SK-N-SH (cell line): ENCODE measurements at regions not wholly inside any gene's neighbourhood (a gene's known extent, or its start where the extent isn't known, plus 50 kb on each side); places are given as distances from the start of the nearest gene placed in this dataset.

ENCODE experiments used
- CTCF ChIA-PET: fragments of 300-600, 350-600 bp; formaldehyde crosslinking; extraction: SDS; loops from one replicate; lab custom pipeline; 2021; lab: Yijun Ruan, JAX
- POLR2A ChIA-PET: fragments of 350-600 bp; sonication (Branson Sonifier 250); formaldehyde crosslinking; extraction: SDS; loops from one replicate; lab custom pipeline; 2020; ENCODE audit warnings: antibody characterized with exemption, inconsistent platforms; lab: Yijun Ruan, JAX
- DNase-seq: peaks from one replicate; pipeline ENCODE4 v3.0.0; 2012
- H2AFZ ChIP-seq: fragments of 200-600 bp; sonication (generic); 2 replicates; pipeline ENCODE4 v1.8.1; 2016; ENCODE audit warnings: antibody characterized with exemption, mild to moderate bottlenecking, low read depth
- H3F3A ChIP-seq: fragments of 200-600 bp; sonication (generic); replicated peaks from 2 replicates; pipeline ENCODE3; 2016; ENCODE audit warnings: antibody characterized with exemption, mild to moderate bottlenecking; ENCODE audit not compliant: insufficient read depth
- H3K27ac ChIP-seq, 2 experiments: fragments of 200-500 bp in 1 of 2; fragments of 200-600 bp in 1 of 2; sonication (Bioruptor generic) in 1 of 2; sonication (generic), shearing (Covaris generic) in 1 of 2; 2 replicates each; pipeline versions ENCODE4 v1.5.1 to v1.6.1; 2014 to 2016; ENCODE audit warnings: low read depth in 2 of 2, inconsistent platforms in 1 of 2, low read length in 1 of 2, mild to moderate bottlenecking in 1 of 2, mixed read lengths in 1 of 2
- H3K27me3 ChIP-seq: fragments of 200-600 bp; sonication (generic), shearing (Covaris generic); 2 replicates; pipeline ENCODE4 v1.6.1; 2016; ENCODE audit warnings: mixed run types; ENCODE audit not compliant: insufficient read depth
- H3K36me3 ChIP-seq, 2 experiments: fragments of 200-500 bp in 1 of 2; fragments of 200-600 bp in 1 of 2; sonication (Bioruptor generic) in 1 of 2; sonication (generic) in 1 of 2; replicated peaks in 1 of 2; 2 replicates each; pipeline versions ENCODE3 to v1.5.1; 2014 to 2016; ENCODE audit warnings: low read length in 1 of 2, mild to moderate bottlenecking in 1 of 2; ENCODE audit not compliant: insufficient read depth in 2 of 2, control insufficient read depth in 1 of 2
- H3K4me1 ChIP-seq, 2 experiments: fragments of 200-500 bp in 1 of 2; fragments of 200-600 bp in 1 of 2; sonication (Bioruptor generic) in 1 of 2; sonication (generic), shearing (Covaris generic) in 1 of 2; 2 replicates each; pipeline versions ENCODE4 v1.5.1 to v1.6.1; 2014 to 2016; ENCODE audit warnings: low read depth in 1 of 2, low read length in 1 of 2, mixed run types in 1 of 2; ENCODE audit not compliant: insufficient read depth in 2 of 2, control insufficient read depth in 1 of 2
- H3K4me2 ChIP-seq: fragments of 200-600 bp; sonication (generic), shearing (Covaris generic); 2 replicates; pipeline ENCODE4 v1.6.1; 2017; ENCODE audit warnings: mixed run types
- H3K4me3 ChIP-seq, 2 experiments: fragments of 200-500 bp in 1 of 2; fragments of 200-600 bp in 1 of 2; sonication (Bioruptor generic) in 1 of 2; sonication (generic), shearing (Covaris generic) in 1 of 2; 2 replicates each; pipeline versions ENCODE4 v1.5.1 to v1.8.1; 2014 to 2016; ENCODE audit warnings: low read depth in 2 of 2, inconsistent platforms in 1 of 2, low read length in 1 of 2, mild to moderate bottlenecking in 1 of 2, mixed read lengths in 1 of 2, moderate library complexity in 1 of 2
- H3K79me2 ChIP-seq: fragments of 200-600 bp; sonication (generic); 2 replicates; pipeline ENCODE4 v1.8.1; 2017; ENCODE audit warnings: mild to moderate bottlenecking; ENCODE audit not compliant: insufficient read depth
- H3K9ac ChIP-seq: fragments of 200-600 bp; sonication (generic); 2 replicates; pipeline ENCODE4 v1.6.1; 2017; ENCODE audit warnings: mixed run types
- H3K9me2 ChIP-seq: fragments of 200-600 bp; sonication (generic); 2 replicates; pipeline ENCODE4 v1.6.1; 2017; ENCODE audit warnings: mixed run types
- H3K9me3 ChIP-seq: fragments of 200-600 bp; sonication (generic); 2 replicates; pipeline ENCODE4 v1.6.1; 2017; ENCODE audit warnings: mixed run types, mild to moderate bottlenecking, moderate library complexity
- H4K20me1 ChIP-seq: fragments of 200-600 bp; sonication (generic); 2 replicates; pipeline ENCODE4 v1.6.1; 2017; ENCODE audit warnings: mild to moderate bottlenecking, mixed run types; ENCODE audit not compliant: insufficient read depth
- ELF1 ChIP-seq: IDR thresholded peaks from 2 replicates; pipeline ENCODE4 v1.4.0; 2012
- EP300 ChIP-seq, 2 experiments: IDR thresholded peaks; 2 replicates each; pipeline versions ENCODE4 v1.4.0 to v1.6.1; 2012; ENCODE audit warnings: borderline replicate concordance in 1 of 2, low read depth in 1 of 2, low read length in 1 of 2
- FOSL2 ChIP-seq: IDR thresholded peaks from 2 replicates; pipeline ENCODE4 v1.4.0; 2012; ENCODE audit warnings: low read depth, mild to moderate bottlenecking, moderate library complexity, borderline replicate concordance
- FOXJ3 ChIP-seq: sonication (generic); formaldehyde crosslinking; IDR thresholded peaks from 2 replicates; pipeline ENCODE4 v1.5.1; 2020; ENCODE audit warnings: mild to moderate bottlenecking, missing genetic modification reagents
- FOXM1 ChIP-seq: IDR thresholded peaks from 2 replicates; pipeline ENCODE4 v1.4.0; 2012; ENCODE audit warnings: low read depth, mild to moderate bottlenecking
- GABPA ChIP-seq: IDR thresholded peaks from 2 replicates; pipeline ENCODE4 v1.4.0; 2012; ENCODE audit warnings: low read depth, mild to moderate bottlenecking
- GATA2 ChIP-seq: sonication (generic); formaldehyde crosslinking; IDR thresholded peaks from 2 replicates; pipeline ENCODE4 v1.5.0; 2020; ENCODE audit warnings: mild to moderate bottlenecking, missing genetic modification reagents
- JUND ChIP-seq: IDR thresholded peaks from 2 replicates; pipeline ENCODE4 v1.4.0; 2012
- MAX ChIP-seq: IDR thresholded peaks from 2 replicates; pipeline ENCODE4 v1.4.0; 2012; ENCODE audit warnings: low read depth
- MXI1 ChIP-seq: IDR thresholded peaks from 2 replicates; pipeline ENCODE4 v1.6.1; 2012; ENCODE audit warnings: mild to moderate bottlenecking, low read depth, low read length, improper control_type of control experiment
- NRF1 ChIP-seq: IDR thresholded peaks from 2 replicates; pipeline ENCODE4 v1.6.1; 2012; ENCODE audit warnings: low read depth, mild to moderate bottlenecking, low read length
- PBX3 ChIP-seq: IDR thresholded peaks from 2 replicates; pipeline ENCODE4; 2012
- POLR2AphosphoS5 ChIP-seq: IDR thresholded peaks from 2 replicates; pipeline ENCODE4 v1.6.1; 2012; ENCODE audit warnings: low read depth, low read length
- RAD21 ChIP-seq: IDR thresholded peaks from 2 replicates; pipeline ENCODE4 v1.6.1; 2012; ENCODE audit warnings: mild to moderate bottlenecking, low read length
- REST ChIP-seq: IDR thresholded peaks from 2 replicates; pipeline ENCODE4 v1.6.1; 2012; ENCODE audit warnings: mild to moderate bottlenecking, low read depth, low read length, moderate library complexity
- RFX5 ChIP-seq: IDR thresholded peaks from 2 replicates; pipeline ENCODE4 v1.6.1; 2012; ENCODE audit warnings: mild to moderate bottlenecking, improper control_type of control experiment, low read length
- RXRA ChIP-seq: IDR thresholded peaks from 2 replicates; pipeline ENCODE4 v1.4.0; 2012; ENCODE audit warnings: low read depth, mild to moderate bottlenecking, borderline replicate concordance
- SIN3A ChIP-seq: IDR thresholded peaks from 2 replicates; pipeline ENCODE4 v1.6.1; 2012; ENCODE audit warnings: low read depth, mild to moderate bottlenecking, low read length, moderate library complexity, borderline replicate concordance
- TAF1 ChIP-seq: IDR thresholded peaks from 2 replicates; pipeline ENCODE4 v1.6.1; 2012; ENCODE audit warnings: low read depth, mild to moderate bottlenecking, low read length, moderate library complexity, borderline replicate concordance
- USF1 ChIP-seq: IDR thresholded peaks from 2 replicates; pipeline ENCODE4 v1.4.0; 2012; ENCODE audit warnings: low read depth, borderline replicate concordance
- WGBS: methylation state at CpG from one replicate; pipeline ENCODE4 v1.1.6; 2017; ENCODE audit warnings: low lambda C conversion rate; 5-methylcytosine and 5-hydroxymethylcytosine counted together

- ChIA-PET POLR2A (no interaction called here), CTCF (interaction anchor here (1.4 kb wide), 1 partner anchor 53 kb away, joined by 5 read pairs; no protein-coding TSS in a partner anchor)
- Histone ChIP-seq H3K9me2 (no peaks in the 10 kb centered on the region), H3K27me3 (peaks cover 3% of the 10 kb centered on the region; the same call in 1 of the 2 replicates), H3K4me3 (no peak overlapping the region), H3K36me3 (no peaks in the 10 kb centered on the region), H3K9ac (no peak overlapping the region), H3F3A (no peaks in the 10 kb centered on the region), H3K27ac (no peak overlapping the region), H4K20me1 (no peaks in the 10 kb centered on the region), H3K9me3 (no peaks in the 10 kb centered on the region), H3K4me2 (no peak overlapping the region)
- DNase-seq = no peak
- WGBS = 88% methylated on average over 1 of the region's 3 CpGs
- TF ChIP-seq GATA2 = no peak
- TF ChIP-seq USF1 = no peak
- TF ChIP-seq FOSL2 = no peak
- TF ChIP-seq REST = no peak
- TF ChIP-seq EP300 (IDR thresholded peaks at IDR 0.05; ENCODE audit: borderline replicate concordance in 1 of 2, low read depth in 1 of 2, low read length in 1 of 2) = no peak
- no peak for TF ChIP-seq POLR2AphosphoS5
- TF ChIP-seq RXRA = no peak
- TF ChIP-seq, all 33 proteins: peak for 0
- H2AFZ ChIP-seq = no peak overlapping the region
- H3K4me1 ChIP-seq = peaks cover 0 to 2% of the 10 kb centered on the region in 2 experiments; a peak in 1 of 4 replicates
- no peaks in the 10 kb centered on the region for H3K79me2 ChIP-seq
Measured at GRCh38 chr14:34174973-34175372, 224.1 kb upstream of the EGLN3 start.

GRCh38 chr14:34173916-34174315, 223.0 kb upstream of the EGLN3 start:
- Histone ChIP-seq H4K20me1 (no peaks in the 10 kb centered on the region), H3K79me2 (no peaks in the 10 kb centered on the region), H3K36me3 (no peaks in the 10 kb centered on the region), H3K4me2 (no peak overlapping the region), H3F3A (no peaks in the 10 kb centered on the region), H3K9ac (no peak overlapping the region), H3K27ac (no peak overlapping the region), H3K4me3 (no peak overlapping the region), H3K9me2 (no peaks in the 10 kb centered on the region), H2AFZ (no peak overlapping the region), H3K27me3 (peaks cover 3% of the 10 kb centered on the region; the same call in 1 of the 2 replicates), H3K9me3 (no peaks in the 10 kb centered on the region)
- ChIA-PET POLR2A (no interaction called here), CTCF (interaction anchor here (0.7 to 1.9 kb wide), 4 partner anchors 14 to 381 kb away, joined by 3 to 5 read pairs (median 4); no protein-coding TSS in a partner anchor)
- 51% methylated on average over 3 of the region's 3 CpGs for WGBS
- no peak for TF ChIP-seq PBX3
- no peak for TF ChIP-seq MAX
- TF ChIP-seq USF1 = no peak
- no peak for TF ChIP-seq RAD21
- TF ChIP-seq ELF1 = no peak
- TF ChIP-seq FOXJ3 (CRISPR knock-in tag) = no peak
- no peak for TF ChIP-seq NRF1
- TF ChIP-seq SIN3A = no peak
- no peak for TF ChIP-seq MXI1
- no peak for TF ChIP-seq GABPA
- TF ChIP-seq TAF1 = no peak
- no peak for TF ChIP-seq FOXM1
- TF ChIP-seq EP300 (IDR thresholded peaks at IDR 0.05; ENCODE audit: borderline replicate concordance in 1 of 2, low read depth in 1 of 2, low read length in 1 of 2) = no peak
- no peak for TF ChIP-seq RFX5
- no peak for TF ChIP-seq GATA2
- no peak for TF ChIP-seq JUND
- TF ChIP-seq, all 33 proteins: peak for 0
- no peak for DNase-seq
- no peaks in the 10 kb centered on the region for H3K4me1 ChIP-seq
